Stimulated activated CD4-positive, alpha-beta T cell treated with anti-CD3 and anti-CD28 coated beads, Interleukin-4, amount 100 ng/mL, for 24 hours (primary cell): ENCODE measurements at regions not wholly inside any gene's neighbourhood (a gene's known extent, or its start where the extent isn't known, plus 50 kb on each side); places are given as distances from the start of the nearest gene placed in this dataset.
"Not testable (repeated sequence)": the region's sequence is repeated elsewhere in the genome, so short reads cannot be mapped to it uniquely, and the experiment has no call there.

ENCODE experiments used
- DNase-seq: peaks from one replicate; pipeline ENCODE4 v3.0.0-alpha.2; 2020

DNA sequence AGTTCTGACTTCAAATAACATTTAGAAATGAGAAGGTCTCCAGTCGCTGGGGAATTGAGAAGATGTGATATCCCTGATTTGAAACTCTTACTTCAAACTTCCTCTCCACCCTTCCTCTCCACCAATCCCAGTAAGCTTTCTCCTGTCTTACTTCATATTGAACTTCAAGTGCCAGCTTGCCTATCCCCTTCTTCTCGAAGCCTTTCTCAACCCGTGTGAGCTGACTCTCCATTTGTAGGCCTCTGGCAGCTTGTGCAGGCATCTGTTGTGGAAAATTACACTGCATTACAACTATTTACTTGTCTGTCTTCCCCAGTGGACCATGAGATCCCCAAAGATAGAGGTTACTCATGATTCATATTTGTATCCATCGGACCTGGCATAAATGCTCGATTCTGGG lies 280.8 kb upstream of the CDH5 start:
- DNase-seq, result no peak

DNA sequence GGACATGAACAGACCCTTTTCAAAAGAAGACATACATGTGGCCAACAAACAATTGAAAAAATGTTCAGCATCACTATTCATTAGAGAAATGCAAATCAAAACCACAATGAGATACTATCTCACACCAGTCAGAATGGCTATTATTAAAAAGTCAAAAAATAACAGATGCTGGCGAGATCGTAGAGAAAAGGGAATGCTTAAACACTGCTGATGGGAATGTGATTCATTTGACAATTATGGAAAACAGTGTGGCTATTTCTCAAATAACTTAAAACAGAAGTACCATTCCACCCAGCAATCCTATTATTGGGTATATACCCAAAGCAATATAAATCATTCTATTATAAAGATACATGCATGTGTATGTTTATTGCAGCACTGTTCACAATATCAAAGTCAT lies 281.8 kb upstream of the CDH5 start:
- DNase-seq, result not testable (repeated sequence)

GRCh38 chr16:66084306-66084705 lies 282.2 kb upstream of the CDH5 start:
- no peak for DNase-seq

DNA sequence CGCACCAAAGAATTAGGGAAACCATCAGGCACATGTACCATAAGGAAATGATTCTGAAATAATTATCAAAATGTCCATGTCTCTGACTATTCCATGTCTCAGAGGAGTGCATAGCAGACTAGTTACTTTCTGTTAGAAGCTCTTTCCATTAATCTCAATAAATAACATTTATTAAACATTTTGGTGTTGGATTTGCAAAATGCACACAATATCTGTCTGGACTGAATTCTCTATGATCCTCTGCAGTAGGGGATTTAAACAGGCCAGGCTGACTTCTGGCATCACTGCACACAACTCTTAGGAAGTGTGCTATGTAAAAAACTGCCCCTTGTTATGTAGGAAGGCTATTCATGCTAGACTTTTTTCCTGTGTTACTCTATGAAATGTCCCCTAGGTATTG lies 283.3 kb upstream of the CDH5 start:
- DNase-seq, result no peak

- DNase-seq, result no peak
Observed at GRCh38 chr16:66082424-66082823, 284.1 kb upstream of the CDH5 start.

GRCh38 chr16:66081775-66082366 lies 284.6 kb upstream of the CDH5 start:
- DNase-seq, result no peak

DNA sequence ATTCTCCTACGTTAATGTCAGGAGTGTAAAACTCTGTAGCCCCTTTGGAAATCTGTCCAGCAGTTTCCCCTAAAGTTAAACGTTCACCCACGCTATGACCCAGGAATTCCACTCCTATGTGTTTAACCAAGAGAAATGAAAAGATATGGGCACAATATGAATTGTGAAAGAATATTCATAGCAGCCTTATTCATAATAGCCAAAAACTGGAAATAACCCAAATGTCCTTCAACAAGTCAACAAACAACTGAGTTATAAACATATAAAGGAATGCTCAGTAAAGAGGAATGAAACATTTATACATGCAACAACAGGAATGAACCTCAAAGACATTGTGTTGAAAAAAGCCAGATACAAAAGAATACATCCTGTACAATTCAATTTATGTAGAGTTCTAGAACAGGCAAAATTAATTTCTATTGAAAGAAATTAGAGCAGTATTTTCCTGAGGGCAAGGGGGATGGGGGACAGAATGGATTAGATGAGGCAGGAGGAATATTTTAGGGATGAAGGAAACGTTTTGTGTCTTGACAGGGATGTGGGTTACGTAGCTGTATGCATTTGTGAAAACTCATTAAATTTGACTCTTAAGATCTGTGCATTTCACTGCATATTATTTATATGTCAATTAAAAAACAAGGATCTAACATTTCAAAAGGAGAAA lies 286.7 kb upstream of the CDH5 start:
- no peak for DNase-seq

DNA sequence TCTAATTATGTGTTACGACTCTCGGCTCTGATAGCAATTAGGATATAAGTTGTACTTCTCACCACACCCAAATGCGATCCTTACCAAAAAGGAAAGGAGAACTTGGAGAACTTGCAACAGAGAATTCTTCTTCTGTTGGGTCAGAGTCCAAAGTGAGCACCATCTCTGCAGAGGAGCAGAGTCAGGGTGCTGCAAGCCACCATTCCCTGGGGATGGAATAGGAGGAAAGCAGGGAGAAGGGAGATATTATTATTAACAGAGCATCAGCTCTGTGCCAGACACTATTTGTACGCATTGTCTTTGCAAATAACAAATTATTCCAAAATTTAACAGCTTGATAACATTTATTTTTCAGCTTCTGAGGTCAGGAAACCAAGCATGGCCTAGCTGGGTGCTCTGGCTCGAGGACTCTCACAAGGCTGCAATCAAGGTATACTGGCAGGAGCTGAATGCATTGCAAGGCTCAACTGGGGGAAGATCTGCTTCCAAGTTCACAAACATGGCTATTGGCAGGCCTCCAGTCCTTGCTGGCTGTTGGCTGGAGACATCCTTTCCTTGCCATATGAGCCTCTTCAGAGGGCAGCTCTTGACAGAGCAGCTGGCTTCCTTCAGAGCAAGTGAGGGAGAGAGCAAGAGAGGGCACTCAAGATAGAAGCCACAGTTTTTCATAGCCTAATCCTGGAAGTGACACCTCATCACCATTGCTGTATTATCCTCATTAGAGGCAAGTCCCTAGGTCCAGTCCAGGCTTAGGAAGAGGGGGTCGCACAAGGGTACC lies 296.2 kb upstream of the CDH5 start:
- DNase-seq, result no peak

DNA sequence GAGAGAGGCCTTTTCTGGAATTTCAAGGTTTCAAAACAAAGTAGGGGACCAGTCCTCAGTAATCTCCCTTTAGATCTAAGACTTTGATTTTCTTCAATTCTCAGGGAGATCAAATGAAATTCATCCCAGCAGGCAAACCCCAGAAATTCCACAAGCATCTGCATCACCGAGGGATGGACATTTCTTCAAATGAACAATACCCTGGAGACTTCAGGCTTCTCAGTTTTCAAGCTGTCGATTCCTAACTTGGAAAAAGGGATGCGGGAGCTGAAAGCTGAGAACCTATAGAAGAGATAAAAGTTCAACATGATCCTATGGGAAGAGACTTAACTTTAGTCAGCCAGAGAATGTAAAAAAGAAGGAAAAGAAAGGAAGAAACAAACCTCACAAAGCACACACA lies 296.9 kb upstream of the CDH5 start:
- no peak for DNase-seq

DNA sequence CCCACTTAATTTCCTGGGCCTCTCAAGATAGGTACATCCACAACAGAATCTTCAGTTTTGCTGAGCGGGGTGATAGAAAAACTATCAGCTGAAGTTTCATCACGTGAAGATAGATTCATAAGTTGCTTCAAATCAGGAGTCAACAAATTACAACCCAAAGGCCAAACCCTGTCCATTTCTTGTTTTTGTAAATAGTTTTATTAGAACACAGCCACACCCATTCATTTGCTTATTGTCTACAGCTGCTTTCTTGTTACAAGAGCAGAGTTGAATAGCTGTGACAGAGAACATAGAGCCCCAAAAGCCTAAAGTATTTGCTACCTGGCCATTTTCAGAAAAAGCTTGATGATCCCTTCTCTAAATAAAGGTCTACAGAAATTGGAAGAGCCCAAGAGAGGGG lies 300.1 kb upstream of the CDH5 start:
- no peak for DNase-seq

- no peak for DNase-seq
Observed at GRCh38 chr16:66065925-66066324, 300.6 kb upstream of the CDH5 start.

GRCh38 chr16:66064801-66065530 lies 301.5 kb upstream of the CDH5 start:
- DNase-seq, result no peak

DNA sequence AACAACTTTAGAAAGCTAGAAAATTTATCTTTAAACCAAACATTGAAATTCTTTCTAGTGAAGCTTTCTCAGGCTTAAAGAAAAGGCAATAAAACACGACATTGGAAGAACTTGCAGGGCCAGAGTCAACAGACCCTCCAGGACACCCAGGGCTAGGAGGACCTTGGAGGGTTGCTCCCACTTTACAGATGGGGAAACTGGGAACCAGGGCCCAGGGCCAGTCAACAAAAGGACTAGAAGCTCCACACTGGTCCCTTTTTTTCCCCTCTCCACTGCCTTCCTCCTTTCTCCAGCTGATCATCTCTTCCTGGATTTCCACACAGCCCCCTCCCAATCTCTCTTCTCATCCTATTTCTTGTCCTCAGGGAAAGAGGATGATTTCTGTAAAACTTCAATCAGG lies 307.7 kb upstream of the CDH5 start:
- DNase-seq, result no peak

DNA sequence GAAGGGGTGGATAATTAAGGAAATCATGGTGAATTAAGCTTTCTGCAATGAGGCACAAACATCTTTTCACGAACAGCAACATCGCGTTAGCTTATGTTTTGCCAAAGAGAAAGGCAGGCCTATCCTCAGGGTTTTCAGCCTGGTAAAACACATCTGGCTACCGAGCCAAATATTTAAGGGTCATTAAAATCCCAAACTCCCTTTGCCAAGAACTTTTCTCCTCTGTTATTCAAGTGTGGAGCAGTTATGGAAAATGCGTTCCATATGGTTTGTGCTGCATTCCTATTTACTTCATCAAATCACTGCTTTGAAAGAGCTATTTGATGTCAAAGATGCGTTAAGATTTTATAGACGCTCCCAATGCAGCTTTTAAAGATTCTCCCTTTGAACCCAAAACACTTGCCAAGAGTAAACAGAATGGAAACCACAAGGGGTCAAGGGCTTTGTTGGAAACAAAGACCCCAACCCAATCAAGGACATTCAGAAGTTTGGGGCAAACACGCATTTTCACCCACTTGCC lies 308.3 kb upstream of the CDH5 start:
- DNase-seq, result no peak

- DNase-seq, result no peak
Observed at GRCh38 chr16:66057057-66057456, 309.4 kb upstream of the CDH5 start.

GRCh38 chr16:66054095-66054494 lies 312.4 kb upstream of the CDH5 start:
- no peak for DNase-seq

- DNase-seq, result no peak
Observed at GRCh38 chr16:66052745-66053144, 313.7 kb upstream of the CDH5 start.

GRCh38 chr16:66050991-66051390 lies 315.5 kb upstream of the CDH5 start:
- no peak for DNase-seq

GRCh38 chr16:66049865-66050264 lies 316.6 kb upstream of the CDH5 start:
- DNase-seq, result no peak

DNA sequence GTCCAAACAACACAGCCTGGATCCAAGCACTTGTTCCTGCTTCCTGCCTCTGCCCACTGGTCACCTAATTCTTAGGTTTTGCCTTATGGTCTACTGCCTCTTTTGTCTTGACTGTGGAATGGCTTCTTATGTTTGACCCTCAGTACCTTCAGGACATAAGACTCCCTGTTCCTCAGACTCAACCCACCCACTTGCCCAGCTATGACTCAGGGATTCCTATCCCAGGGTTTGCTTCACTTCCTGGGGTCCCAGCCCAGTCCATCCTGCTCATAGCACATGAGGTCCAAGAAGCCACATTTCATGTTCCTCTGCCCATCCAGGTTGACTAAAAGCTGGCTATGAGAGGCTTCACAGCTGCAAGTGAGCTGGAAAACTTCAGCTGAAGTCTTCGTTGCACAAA lies 320.9 kb upstream of the CDH5 start:
- no peak for DNase-seq

GRCh38 chr16:66044556-66044955 lies 321.9 kb upstream of the CDH5 start:
- no peak for DNase-seq

GRCh38 chr16:66044089-66044488 lies 322.4 kb upstream of the CDH5 start:
- no peak for DNase-seq

GRCh38 chr16:66043326-66043725 lies 323.2 kb upstream of the CDH5 start:
- DNase-seq, result no peak
